ENCODE measurements at regions not wholly inside any gene's neighbourhood (a gene's known extent, or its start where the extent isn't known, plus 50 kb on each side); places are given as distances from the start of the nearest gene placed in this dataset.
A peak's percentile ranks its signal among the peaks of the same experiment; 100 is the strongest.

DNA sequence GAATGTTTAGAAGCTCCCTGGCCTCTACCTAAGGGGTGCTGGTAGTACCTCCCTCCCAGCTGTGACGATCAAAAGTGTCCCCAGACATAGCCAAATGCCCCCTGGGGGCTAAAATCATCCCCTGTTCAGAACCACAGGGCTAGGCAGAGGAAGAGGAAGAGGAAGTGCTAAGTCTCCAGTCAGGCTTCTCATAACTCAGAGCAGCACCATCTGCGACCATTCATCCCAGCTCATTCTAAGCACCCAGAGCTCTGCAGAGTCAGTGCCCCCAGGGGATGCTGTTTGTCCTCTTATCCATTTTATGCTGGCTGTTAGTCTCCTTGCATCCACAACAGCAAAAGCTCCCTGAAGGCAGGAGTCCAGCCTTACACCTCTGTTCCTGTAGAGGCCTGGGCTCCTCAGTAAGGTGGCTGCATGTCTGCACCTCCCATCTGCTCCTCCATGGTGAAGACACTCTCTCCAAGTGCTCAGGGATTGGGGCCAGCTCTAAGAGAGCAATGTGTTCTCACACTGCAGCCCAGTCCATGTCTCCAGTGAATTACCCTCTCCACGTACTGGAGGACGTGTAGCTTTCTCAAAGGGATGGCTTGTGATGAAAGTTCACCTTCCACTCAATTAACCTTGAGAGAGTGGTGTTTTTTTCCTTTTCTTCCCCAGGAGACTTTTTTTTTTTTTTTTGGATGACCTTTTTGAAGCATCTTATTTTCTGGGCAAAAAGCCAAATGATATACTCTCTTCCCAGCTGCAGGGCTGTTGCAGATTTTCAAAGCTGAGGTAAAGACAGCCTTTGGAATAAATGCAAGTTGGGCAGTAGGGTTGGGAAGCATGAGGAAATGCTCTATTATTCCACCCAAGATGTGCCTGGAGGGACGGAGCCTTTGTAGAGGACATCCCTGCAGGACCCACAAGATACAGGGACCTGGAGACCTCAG, 158.9 kb upstream of the SLC14A2 start:
- no peak overlapping the region for H3K4me3 ChIP-seq (ENCODE audit: low read depth in 2 of 2, low read length in 1 of 2)
- H3K9ac ChIP-seq: no peak overlapping the region
- ChIA-PET CTCF (interaction anchor here (0.8 kb wide), 1 partner anchor 9 kb away, joined by 3 read pairs; no protein-coding TSS in a partner anchor), POLR2A (interaction anchor here (0.6 kb wide), 1 partner anchor 10 kb away, joined by 3 read pairs; no protein-coding TSS in a partner anchor)
- no peaks in the 10 kb centered on the region for H3K36me3 ChIP-seq (replicated peaks in 1 of 2; ENCODE audit: control insufficient read depth in 1 of 2, insufficient read depth in 2 of 2, low read length in 1 of 2)
- no peaks in the 10 kb centered on the region; the same call in 1 of the 2 replicates for H3K27me3 ChIP-seq (ENCODE audit: insufficient read depth)
- H3K4me2 ChIP-seq: no peak overlapping the region
- no peaks in the 10 kb centered on the region for H3F3A ChIP-seq (replicated peaks; ENCODE audit: insufficient read depth)
- DNase-seq: no peak
- no peak overlapping the region for H2AFZ ChIP-seq (ENCODE audit: low read depth)
- TF ChIP-seq EP300 (IDR thresholded peaks at IDR 0.05; ENCODE audit: borderline replicate concordance in 1 of 2, low read depth in 1 of 2, low read length in 1 of 2) (no peak), RCOR1 (IDR thresholded peaks at IDR 0.05; ENCODE audit: low read length) (0 out of 2 replicates have a peak, but pooled peaks have one; percentile 6)
- no peaks in the 10 kb centered on the region for H4K20me1 ChIP-seq (ENCODE audit: insufficient read depth)
- WGBS (ENCODE audit: low lambda C conversion rate): 68% methylated on average over 4 of the region's 5 CpGs
- H3K4me1 ChIP-seq (ENCODE audit: control insufficient read depth in 1 of 2, insufficient read depth in 2 of 2, low read depth in 1 of 2, low read length in 1 of 2): peaks cover 0 to 13% of the 10 kb centered on the region in 2 experiments; a peak in 2 of 4 replicates
- no peaks in the 10 kb centered on the region for H3K79me2 ChIP-seq (ENCODE audit: insufficient read depth)
- H3K9me2 ChIP-seq: no peaks in the 10 kb centered on the region
- H3K9me3 ChIP-seq: no peaks in the 10 kb centered on the region
- peak overlapping the region in 1 of 2 experiments; percentile 58; a peak in 2 of 4 replicates for H3K27ac ChIP-seq (ENCODE audit: low read depth in 2 of 2, low read length in 1 of 2)

DNA sequence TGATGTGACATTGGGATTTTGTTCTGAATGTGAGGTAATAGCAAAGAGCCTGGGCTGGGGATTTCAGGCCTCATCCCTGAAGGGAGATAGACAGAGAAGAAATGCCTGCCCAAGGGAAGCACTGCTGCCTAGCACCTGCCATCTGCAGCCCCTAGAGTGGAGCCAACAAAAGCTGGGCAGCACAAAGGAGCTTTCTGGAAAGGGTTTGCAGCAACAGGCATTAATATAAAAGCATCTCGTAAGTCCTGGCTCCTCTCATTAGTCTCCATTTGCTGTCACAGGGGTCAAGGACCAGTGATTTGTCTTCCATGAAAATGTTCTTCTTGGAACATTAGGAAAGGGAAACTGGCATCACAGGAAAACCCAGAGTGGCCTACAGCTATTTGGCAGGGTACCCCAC, 157.2 kb upstream of the SLC14A2 start:
- no peaks in the 10 kb centered on the region for H3K9me3 ChIP-seq
- H2AFZ ChIP-seq (ENCODE audit: low read depth): no peak overlapping the region
- H3K4me1 ChIP-seq (ENCODE audit: control insufficient read depth in 1 of 2, insufficient read depth in 2 of 2, low read depth in 1 of 2, low read length in 1 of 2): peaks cover 0 to 13% of the 10 kb centered on the region in 2 experiments; a peak in 2 of 4 replicates
- no peaks in the 10 kb centered on the region for H3K79me2 ChIP-seq (ENCODE audit: insufficient read depth)
- no peak overlapping the region for H3K9ac ChIP-seq
- POLR2A ChIA-PET: no interaction called here
- DNase-seq: no peak
- no peak overlapping the region for H3K4me3 ChIP-seq (ENCODE audit: low read depth in 2 of 2, low read length in 1 of 2)
- no peaks in the 10 kb centered on the region for H3F3A ChIP-seq (replicated peaks; ENCODE audit: insufficient read depth)
- CTCF ChIA-PET: no interaction called here
- WGBS (ENCODE audit: low lambda C conversion rate): 64% methylated on average over 1 of the region's 1 CpG
- no peaks in the 10 kb centered on the region for H3K9me2 ChIP-seq
- H4K20me1 ChIP-seq (ENCODE audit: insufficient read depth): no peaks in the 10 kb centered on the region
- H3K36me3 ChIP-seq (replicated peaks in 1 of 2; ENCODE audit: control insufficient read depth in 1 of 2, insufficient read depth in 2 of 2, low read length in 1 of 2): no peaks in the 10 kb centered on the region
- no peaks in the 10 kb centered on the region; the same call in 1 of the 2 replicates for H3K27me3 ChIP-seq (ENCODE audit: insufficient read depth)
- no peak for TF ChIP-seq POLR2AphosphoS5 (IDR thresholded peaks at IDR 0.05; ENCODE audit: low read depth, low read length)
- no peak overlapping the region for H3K4me2 ChIP-seq
- H3K27ac ChIP-seq (ENCODE audit: low read depth in 2 of 2, low read length in 1 of 2): no peak overlapping the region

DNA sequence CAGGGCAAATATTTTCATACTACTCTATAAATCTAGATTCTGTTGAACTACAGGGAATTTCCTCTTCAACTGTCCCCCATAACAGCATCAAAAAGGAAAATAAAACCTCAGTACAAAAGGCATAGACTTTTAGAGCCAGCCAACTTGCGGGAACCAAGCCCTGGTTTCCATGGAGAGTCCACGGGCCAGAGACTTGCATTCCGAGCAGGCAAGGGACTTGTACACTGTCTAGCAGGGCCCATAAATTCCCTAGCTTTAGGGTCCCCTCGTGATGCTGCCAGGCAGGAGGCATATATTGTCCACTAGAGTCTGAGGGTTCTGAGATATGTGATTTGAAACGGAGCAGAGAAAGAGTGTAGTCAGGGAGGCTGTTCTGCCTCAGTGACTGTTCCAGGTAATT, 153.1 kb upstream of the SLC14A2 start:
- H3K36me3 ChIP-seq (replicated peaks in 1 of 2; ENCODE audit: control insufficient read depth in 1 of 2, insufficient read depth in 2 of 2, low read length in 1 of 2): no peaks in the 10 kb centered on the region
- no peak overlapping the region for H3K27ac ChIP-seq (ENCODE audit: low read depth in 2 of 2, low read length in 1 of 2)
- peaks cover 0 to 24% of the 10 kb centered on the region in 2 experiments; a peak in 2 of 4 replicates for H3K4me1 ChIP-seq (ENCODE audit: control insufficient read depth in 1 of 2, insufficient read depth in 2 of 2, low read depth in 1 of 2, low read length in 1 of 2)
- H3K27me3 ChIP-seq (ENCODE audit: insufficient read depth): peaks cover 9% of the 10 kb centered on the region; the same call in 1 of the 2 replicates
- no peaks in the 10 kb centered on the region for H3F3A ChIP-seq (replicated peaks; ENCODE audit: insufficient read depth)
- 56% methylated on average over 5 of the region's 5 CpGs for WGBS (ENCODE audit: low lambda C conversion rate)
- H3K4me2 ChIP-seq: no peak overlapping the region
- no peak overlapping the region for H3K9ac ChIP-seq
- no peaks in the 10 kb centered on the region for H3K9me2 ChIP-seq
- no peaks in the 10 kb centered on the region for H4K20me1 ChIP-seq (ENCODE audit: insufficient read depth)
- no peaks in the 10 kb centered on the region for H3K9me3 ChIP-seq
- ChIA-PET CTCF (no interaction called here), POLR2A (no interaction called here)
- H3K4me3 ChIP-seq (ENCODE audit: low read depth in 2 of 2, low read length in 1 of 2): no peak overlapping the region
- no peak for DNase-seq
- no peak overlapping the region for H2AFZ ChIP-seq (ENCODE audit: low read depth)
- no peaks in the 10 kb centered on the region for H3K79me2 ChIP-seq (ENCODE audit: insufficient read depth)
- TF ChIP-seq FOSL2 (IDR thresholded peaks at IDR 0.05; ENCODE audit: borderline replicate concordance, low read depth) (no peak), MXI1 (IDR thresholded peaks at IDR 0.05; ENCODE audit: low read depth, low read length) (no peak), NRF1 (IDR thresholded peaks at IDR 0.05; ENCODE audit: low read depth, low read length) (no peak), GABPA (IDR thresholded peaks at IDR 0.05; ENCODE audit: low read depth) (no peak), FOXJ3 (CRISPR knock-in tag; IDR thresholded peaks at IDR 0.05) (no peak), TCF12 (IDR thresholded peaks at IDR 0.05) (no peak), GATA2 (CRISPR knock-in tag; IDR thresholded peaks at IDR 0.05) (no peak), SIN3A (IDR thresholded peaks at IDR 0.05; ENCODE audit: borderline replicate concordance, low read depth, low read length) (no peak), YY1 (IDR thresholded peaks at IDR 0.05; ENCODE audit: low read depth) (no peak), FOXM1 (IDR thresholded peaks at IDR 0.05; ENCODE audit: low read depth) (no peak), TEAD4 (IDR thresholded peaks at IDR 0.05; ENCODE audit: borderline replicate concordance, insufficient read depth) (no peak)
- TF ChIP-seq, protein P1, sequence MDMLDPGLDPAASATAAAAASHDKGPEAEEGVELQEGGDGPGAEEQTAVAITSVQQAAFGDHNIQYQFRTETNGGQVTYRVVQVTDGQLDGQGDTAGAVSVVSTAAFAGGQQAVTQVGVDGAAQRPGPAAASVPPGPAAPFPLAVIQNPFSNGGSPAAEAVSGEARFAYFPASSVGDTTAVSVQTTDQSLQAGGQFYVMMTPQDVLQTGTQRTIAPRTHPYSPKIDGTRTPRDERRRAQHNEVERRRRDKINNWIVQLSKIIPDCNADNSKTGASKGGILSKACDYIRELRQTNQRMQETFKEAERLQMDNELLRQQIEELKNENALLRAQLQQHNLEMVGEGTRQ (IDR thresholded peaks at IDR 0.05; ENCODE audit: borderline replicate concordance, low read depth, low read length): no peak
- TF ChIP-seq, protein P2, sequence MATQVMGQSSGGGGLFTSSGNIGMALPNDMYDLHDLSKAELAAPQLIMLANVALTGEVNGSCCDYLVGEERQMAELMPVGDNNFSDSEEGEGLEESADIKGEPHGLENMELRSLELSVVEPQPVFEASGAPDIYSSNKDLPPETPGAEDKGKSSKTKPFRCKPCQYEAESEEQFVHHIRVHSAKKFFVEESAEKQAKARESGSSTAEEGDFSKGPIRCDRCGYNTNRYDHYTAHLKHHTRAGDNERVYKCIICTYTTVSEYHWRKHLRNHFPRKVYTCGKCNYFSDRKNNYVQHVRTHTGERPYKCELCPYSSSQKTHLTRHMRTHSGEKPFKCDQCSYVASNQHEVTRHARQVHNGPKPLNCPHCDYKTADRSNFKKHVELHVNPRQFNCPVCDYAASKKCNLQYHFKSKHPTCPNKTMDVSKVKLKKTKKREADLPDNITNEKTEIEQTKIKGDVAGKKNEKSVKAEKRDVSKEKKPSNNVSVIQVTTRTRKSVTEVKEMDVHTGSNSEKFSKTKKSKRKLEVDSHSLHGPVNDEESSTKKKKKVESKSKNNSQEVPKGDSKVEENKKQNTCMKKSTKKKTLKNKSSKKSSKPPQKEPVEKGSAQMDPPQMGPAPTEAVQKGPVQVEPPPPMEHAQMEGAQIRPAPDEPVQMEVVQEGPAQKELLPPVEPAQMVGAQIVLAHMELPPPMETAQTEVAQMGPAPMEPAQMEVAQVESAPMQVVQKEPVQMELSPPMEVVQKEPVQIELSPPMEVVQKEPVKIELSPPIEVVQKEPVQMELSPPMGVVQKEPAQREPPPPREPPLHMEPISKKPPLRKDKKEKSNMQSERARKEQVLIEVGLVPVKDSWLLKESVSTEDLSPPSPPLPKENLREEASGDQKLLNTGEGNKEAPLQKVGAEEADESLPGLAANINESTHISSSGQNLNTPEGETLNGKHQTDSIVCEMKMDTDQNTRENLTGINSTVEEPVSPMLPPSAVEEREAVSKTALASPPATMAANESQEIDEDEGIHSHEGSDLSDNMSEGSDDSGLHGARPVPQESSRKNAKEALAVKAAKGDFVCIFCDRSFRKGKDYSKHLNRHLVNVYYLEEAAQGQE (IDR thresholded peaks at IDR 0.05; ENCODE audit: low read depth, low read length): no peak
- TF ChIP-seq, protein P3, sequence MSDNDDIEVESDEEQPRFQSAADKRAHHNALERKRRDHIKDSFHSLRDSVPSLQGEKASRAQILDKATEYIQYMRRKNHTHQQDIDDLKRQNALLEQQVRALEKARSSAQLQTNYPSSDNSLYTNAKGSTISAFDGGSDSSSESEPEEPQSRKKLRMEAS (IDR thresholded peaks at IDR 0.05; ENCODE audit: low read depth): no peak

Data from SK-N-SH (cell line).